PC-9 (cell line): ENCODE measurements at regions not wholly inside any gene's neighbourhood (a gene's known extent, or its start where the extent isn't known, plus 50 kb on each side); places are given as distances from the start of the nearest gene placed in this dataset.

ENCODE experiments used
- BruUV-seq: library from RNA; stranded (reverse); fragments of 400-500 nt; replicated peaks from 2 replicates; lab custom pipeline; 2021; lab: Mats Ljungman, UMichigan
- CTCF ChIA-PET: fragments of 300-600 bp; sonication (Branson Sonifier 250); formaldehyde crosslinking; loops from one replicate; lab custom pipeline; 2022; ENCODE audit warnings: antibody characterized with exemption; lab: Charles Lee
- POLR2A ChIA-PET: fragments of 300-600 bp; sonication (Branson Sonifier 250); formaldehyde crosslinking; loops from one replicate; lab custom pipeline; 2022; ENCODE audit warnings: antibody characterized with exemption; ENCODE audit not compliant: unreplicated experiment; lab: Charles Lee
- DNase-seq, 2 experiments: peaks; one replicate each; pipeline versions ENCODE4 v3.0.0 to v3.0.0-alpha.2; 2015 to 2022; ENCODE audit warnings: mixed read lengths in 1 of 2
- H2AFZ ChIP-seq: fragments of 200-600 bp; sonication (generic); 2 replicates; pipeline ENCODE4 v1.8.1; 2017; ENCODE audit warnings: antibody characterized with exemption
- H3F3A ChIP-seq: fragments of 200-600 bp; sonication (generic); 2 replicates; pipeline ENCODE4 v1.8.1; 2017; ENCODE audit warnings: antibody characterized with exemption, mild to moderate bottlenecking, low read depth; ENCODE audit not compliant: insufficient read depth
- H3K27ac ChIP-seq: fragments of 200-600 bp; sonication (generic); 2 replicates; pipeline ENCODE4 v1.6.1; 2016; ENCODE audit warnings: mixed run types
- H3K27me3 ChIP-seq: fragments of 200-600 bp; sonication (generic); 2 replicates; pipeline ENCODE4 v1.6.1; 2016; ENCODE audit warnings: low read depth, mixed run types; ENCODE audit not compliant: insufficient read depth
- H3K36me3 ChIP-seq: fragments of 200-600 bp; sonication (generic); 2 replicates; pipeline ENCODE4 v1.6.1; 2016; ENCODE audit warnings: low read depth, mixed run types
- H3K4me1 ChIP-seq: fragments of 200-600 bp; sonication (generic); replicated peaks from 2 replicates; pipeline ENCODE4 v1.6.1; 2016; ENCODE audit warnings: mixed run types; ENCODE audit not compliant: insufficient read depth
- H3K4me2 ChIP-seq: fragments of 200-600 bp; sonication (generic); 2 replicates; pipeline ENCODE4 v1.6.1; 2017; ENCODE audit warnings: mixed run types
- H3K4me3 ChIP-seq: fragments of 200-600 bp; sonication (generic); 2 replicates; pipeline ENCODE4 v1.6.1; 2016; ENCODE audit warnings: mixed run types
- H3K79me2 ChIP-seq: fragments of 200-600 bp; sonication (generic); 2 replicates; pipeline ENCODE4 v1.6.1; 2017; ENCODE audit warnings: low read depth, mixed run types
- H3K9me2 ChIP-seq: fragments of 200-600 bp; sonication (generic); 2 replicates; pipeline ENCODE4 v1.8.1; 2017; ENCODE audit warnings: mild to moderate bottlenecking; ENCODE audit not compliant: insufficient read depth
- H3K9me3 ChIP-seq: fragments of 200-600 bp; sonication (generic); 2 replicates; pipeline ENCODE4 v1.8.1; 2016; ENCODE audit warnings: low read depth; ENCODE audit not compliant: insufficient read depth
- H4K20me1 ChIP-seq: fragments of 200-600 bp; sonication (generic); 2 replicates; pipeline ENCODE4 v1.8.1; 2017; ENCODE audit not compliant: insufficient read depth
- CTCF ChIP-seq: fragments of 200-600 bp; sonication (generic); conservative IDR thresholded peaks from 2 replicates; pipeline ENCODE4 v1.6.1; 2017; ENCODE audit warnings: mixed run types, antibody characterized with exemption, mild to moderate bottlenecking, moderate library complexity
- EZH2 ChIP-seq: fragments of 200-600 bp; sonication (generic); IDR thresholded peaks from 2 replicates; pipeline ENCODE4 v1.8.0; 2017; ENCODE audit warnings: antibody characterized with exemption, low read depth
- intact Hi-C: fragments of 100-400 bp; cut with micrococcal nuclease; formaldehyde crosslinking; loops from one replicate; pipeline ENCODE4 v1.10.0; 2022; ENCODE audit not compliant: unreplicated experiment

- no peak for DNase-seq
- H3K9me2 ChIP-seq = no peaks in the 10 kb centered on the region
- ChIA-PET POLR2A (no interaction called here), CTCF (no interaction called here)
- H3K4me1 ChIP-seq = no peaks in the 10 kb centered on the region
- no TSS peak for BruUV-seq
- no peaks in the 10 kb centered on the region for H3K9me3 ChIP-seq
- intact Hi-C loops = no loop called here
- no peak overlapping the region for H2AFZ ChIP-seq
- no peak overlapping the region for H3K4me2 ChIP-seq
- no peaks in the 10 kb centered on the region for H3K79me2 ChIP-seq
- H3K27me3 ChIP-seq = no peaks in the 10 kb centered on the region
- no peaks in the 10 kb centered on the region for H3K36me3 ChIP-seq
- no peaks in the 10 kb centered on the region for H4K20me1 ChIP-seq
- no peak overlapping the region for H3K4me3 ChIP-seq
- no peaks in the 10 kb centered on the region for H3F3A ChIP-seq
- no peak overlapping the region for H3K27ac ChIP-seq
- TF ChIP-seq CTCF (no peak), EZH2 (no peak)
Observed at GRCh38 chrX:35040871-35041270, 98.3 kb downstream of the FAM47B start.

GRCh38 chrX:35046660-35047296 lies 104.2 kb downstream of the FAM47B start:
- BruUV-seq = no TSS peak
- CTCF ChIA-PET = no interaction called here
- H2AFZ ChIP-seq = no peak overlapping the region

GRCh38 chrX:35076061-35076460 lies 133.5 kb downstream of the FAM47B start:
- H2AFZ ChIP-seq = no peak overlapping the region
- DNase-seq = no peak
- H3K9me2 ChIP-seq = no peaks in the 10 kb centered on the region
- no peak overlapping the region for H3K4me3 ChIP-seq
- TF ChIP-seq CTCF (no peak), EZH2 (no peak)
- no peaks in the 10 kb centered on the region for H4K20me1 ChIP-seq
- no peak overlapping the region for H3K27ac ChIP-seq
- no peaks in the 10 kb centered on the region for H3K9me3 ChIP-seq
- no peaks in the 10 kb centered on the region for H3K36me3 ChIP-seq
- H3K27me3 ChIP-seq = no peaks in the 10 kb centered on the region
- BruUV-seq = no TSS peak
- POLR2A ChIA-PET = no interaction called here
- no peaks in the 10 kb centered on the region for H3F3A ChIP-seq
- no peaks in the 10 kb centered on the region for H3K79me2 ChIP-seq
- H3K4me2 ChIP-seq = no peak overlapping the region
- CTCF ChIA-PET = no interaction called here
- intact Hi-C loops = no loop called here
- no peaks in the 10 kb centered on the region for H3K4me1 ChIP-seq

More at GRCh38 chrX:35046660-35047296, 104.2 kb downstream of the FAM47B start:
- Histone ChIP-seq H3K9me2 (no peaks in the 10 kb centered on the region), H3K27ac (no peak overlapping the region), H3K36me3 (no peaks in the 10 kb centered on the region), H4K20me1 (no peaks in the 10 kb centered on the region), H3K27me3 (no peaks in the 10 kb centered on the region), H3K4me3 (no peak overlapping the region), H3K4me2 (no peak overlapping the region), H3K9me3 (no peaks in the 10 kb centered on the region), H3K4me1 (no peaks in the 10 kb centered on the region), H3F3A (no peaks in the 10 kb centered on the region), H3K79me2 (no peaks in the 10 kb centered on the region)
- intact Hi-C loops = no loop called here
- POLR2A ChIA-PET = no interaction called here
- no peak for DNase-seq
- no peak for TF ChIP-seq CTCF
- no peak for TF ChIP-seq EZH2
